AG09319 (cell line): ENCODE measurements at regions not wholly inside any gene's neighbourhood (a gene's known extent, or its start where the extent isn't known, plus 50 kb on each side); places are given as distances from the start of the nearest gene placed in this dataset.

ENCODE experiments used
- DNase-seq: peaks from one replicate; pipeline ENCODE4 v3.0.0-alpha.2; 2010; ENCODE audit warnings: low read depth; ENCODE audit errors: extremely low read depth
- CTCF ChIP-seq: IDR thresholded peaks from 2 replicates; pipeline ENCODE4 v1.5.1; 2011; ENCODE audit warnings: low read depth, mild to moderate bottlenecking, inconsistent platforms, low read length, moderate library complexity

GRCh38 chr2:19261061-19261460, 97.4 kb downstream of the OSR1 start:
- no peak for DNase-seq
- TF ChIP-seq CTCF, result no peak

- DNase-seq, result peak; percentile 96
- TF ChIP-seq CTCF, result no peak
Observed at GRCh38 chr2:19256121-19256601, 102.3 kb downstream of the OSR1 start.

GRCh38 chr2:19255481-19255880, 102.9 kb downstream of the OSR1 start:
- TF ChIP-seq CTCF, result no peak
- no peak for DNase-seq

- DNase-seq, result no peak
- no peak for TF ChIP-seq CTCF
Observed at GRCh38 chr2:19251554-19251953, 106.9 kb downstream of the OSR1 start.

- TF ChIP-seq CTCF, result no peak
- no peak for DNase-seq
Observed at GRCh38 chr2:19250906-19251305, 107.5 kb downstream of the OSR1 start.

GRCh38 chr2:19247186-19247585, 111.2 kb downstream of the OSR1 start:
- DNase-seq, result no peak
- no peak for TF ChIP-seq CTCF

- no peak for TF ChIP-seq CTCF
- DNase-seq, result no peak
Observed at GRCh38 chr2:19246496-19246895, 111.9 kb downstream of the OSR1 start.
